Muscle layer of duodenum (tissue), 2 donors: ENCODE measurements at regions not wholly inside any gene's neighbourhood (a gene's known extent, or its start where the extent isn't known, plus 50 kb on each side); places are given as distances from the start of the nearest gene placed in this dataset.

Experiments
- H3K27ac ChIP-seq: one replicate; pipeline ENCODE4 v1.7.0; 2013; ENCODE audit warnings: mild to moderate bottlenecking, low read length
- H3K27me3 ChIP-seq: one replicate; pipeline ENCODE4 v1.7.0; 2013; ENCODE audit warnings: low read depth, mild to moderate bottlenecking, control low read depth, low read length
- H3K36me3 ChIP-seq, 2 donors: one replicate each; pipeline ENCODE4 v1.7.0; 2013; ENCODE audit warnings: low read length in 2 of 2, control low read depth in 1 of 2, mild to moderate bottlenecking in 1 of 2; ENCODE audit not compliant: insufficient read depth in 2 of 2, control insufficient read depth in 1 of 2
- H3K4me1 ChIP-seq, 2 donors: one replicate each; pipeline ENCODE4 v1.7.0; 2013; ENCODE audit warnings: low read length in 2 of 2, mild to moderate bottlenecking in 2 of 2, control low read depth in 1 of 2, moderate library complexity in 1 of 2; ENCODE audit not compliant: insufficient read depth in 2 of 2, control insufficient read depth in 1 of 2
- H3K4me3 ChIP-seq, 2 donors: one replicate each; pipeline ENCODE4 v1.7.0; 2013; ENCODE audit warnings: low read length in 2 of 2, low read depth in 1 of 2, mild to moderate bottlenecking in 1 of 2
- H3K9me3 ChIP-seq, 2 donors: one replicate each; pipeline ENCODE4 v1.7.0; 2013; ENCODE audit warnings: low read length in 2 of 2, control low read depth in 1 of 2, mild to moderate bottlenecking in 1 of 2; ENCODE audit not compliant: control insufficient read depth in 1 of 2
- donor health status: healthy.

DNA sequence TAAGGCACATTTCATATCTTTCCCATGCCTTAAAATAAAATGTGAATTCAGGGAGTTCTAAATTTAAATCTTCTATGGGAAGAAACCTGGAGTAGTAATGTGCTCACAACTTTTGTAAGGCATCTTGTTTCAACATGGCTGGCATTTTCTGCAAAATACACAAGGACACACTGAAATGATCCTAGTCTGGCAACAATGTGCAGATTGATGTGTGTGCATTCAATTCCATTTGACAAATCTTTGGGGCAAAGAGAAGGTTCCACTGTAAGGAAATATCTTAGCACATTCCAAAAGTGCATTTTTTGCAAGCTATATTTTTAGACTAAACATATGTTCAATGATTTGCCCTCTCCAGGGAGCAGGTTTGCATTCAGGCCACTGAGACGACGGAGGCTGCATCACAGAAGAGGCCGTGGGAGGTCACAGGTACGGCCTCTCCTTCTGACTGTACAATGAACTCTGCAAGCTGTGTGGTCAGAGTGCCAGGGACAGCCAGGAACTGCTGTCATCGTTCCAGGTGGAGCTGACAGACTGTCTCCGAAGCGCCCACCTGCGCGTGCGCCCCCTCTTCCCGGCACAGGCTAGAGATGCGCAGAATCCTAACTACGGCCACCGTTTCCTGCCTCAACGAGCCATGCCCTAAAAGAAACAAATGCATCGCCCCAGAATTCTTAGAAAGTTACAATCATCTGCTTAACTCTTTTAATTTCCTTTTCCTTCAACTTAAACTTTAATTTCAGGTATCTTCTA is 149.2 kb upstream of the POU3F3 start:
- no peak overlapping the region for H3K27ac ChIP-seq
- no peaks in the 10 kb centered on the region for H3K36me3 ChIP-seq
- H3K9me3 ChIP-seq, result no peaks in the 10 kb centered on the region
- no peaks in the 10 kb centered on the region for H3K27me3 ChIP-seq
- H3K4me3 ChIP-seq, result no peak overlapping the region
- no peaks in the 10 kb centered on the region for H3K4me1 ChIP-seq

DNA sequence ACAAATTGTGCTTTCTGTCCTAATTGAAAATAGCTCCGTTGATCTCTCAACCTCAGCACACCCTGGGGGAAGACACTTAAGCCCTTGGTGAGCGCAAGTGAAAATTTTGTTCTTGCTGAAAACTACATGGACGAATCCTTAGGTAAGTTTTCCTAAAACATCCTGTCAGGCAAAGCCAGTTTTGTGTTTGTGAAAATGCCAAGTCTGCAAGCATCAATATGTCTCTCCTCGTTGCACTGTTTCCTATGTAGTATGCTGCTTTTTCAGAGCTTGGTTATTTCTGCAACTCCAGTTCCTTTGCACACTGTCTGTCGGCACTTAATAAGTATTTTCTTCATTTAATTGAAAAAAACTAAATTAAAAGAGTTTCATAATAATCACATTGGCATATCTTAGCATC is 146.9 kb upstream of the POU3F3 start:
- H3K9me3 ChIP-seq, result no peaks in the 10 kb centered on the region
- H3K27me3 ChIP-seq, result no peaks in the 10 kb centered on the region
- H3K36me3 ChIP-seq, result no peaks in the 10 kb centered on the region
- H3K4me1 ChIP-seq, result no peaks in the 10 kb centered on the region
- H3K27ac ChIP-seq, result no peak overlapping the region
- H3K4me3 ChIP-seq, result no peak overlapping the region

DNA sequence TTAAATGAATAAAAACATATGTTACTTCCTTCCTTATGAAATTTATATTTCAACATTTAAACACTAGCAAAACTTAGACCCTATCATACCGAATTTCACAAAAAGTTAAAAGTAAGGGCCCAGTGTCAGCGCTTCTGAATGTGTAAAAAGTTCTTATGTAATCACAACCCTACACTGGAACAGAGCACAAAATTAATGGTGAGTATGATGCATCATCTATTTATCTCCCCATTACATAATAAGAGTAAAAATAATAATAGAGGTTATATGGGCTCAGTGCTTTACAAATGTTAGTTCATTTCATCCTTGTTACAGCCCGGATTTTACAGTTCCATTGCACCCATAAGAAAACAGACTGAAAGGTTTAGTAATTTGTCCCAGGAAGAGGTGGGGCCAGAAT is 144.9 kb upstream of the POU3F3 start:
- no peaks in the 10 kb centered on the region for H3K4me1 ChIP-seq
- no peak overlapping the region for H3K27ac ChIP-seq
- H3K36me3 ChIP-seq, result no peaks in the 10 kb centered on the region
- H3K4me3 ChIP-seq, result no peak overlapping the region
- H3K9me3 ChIP-seq, result no peaks in the 10 kb centered on the region
- no peaks in the 10 kb centered on the region for H3K27me3 ChIP-seq

DNA sequence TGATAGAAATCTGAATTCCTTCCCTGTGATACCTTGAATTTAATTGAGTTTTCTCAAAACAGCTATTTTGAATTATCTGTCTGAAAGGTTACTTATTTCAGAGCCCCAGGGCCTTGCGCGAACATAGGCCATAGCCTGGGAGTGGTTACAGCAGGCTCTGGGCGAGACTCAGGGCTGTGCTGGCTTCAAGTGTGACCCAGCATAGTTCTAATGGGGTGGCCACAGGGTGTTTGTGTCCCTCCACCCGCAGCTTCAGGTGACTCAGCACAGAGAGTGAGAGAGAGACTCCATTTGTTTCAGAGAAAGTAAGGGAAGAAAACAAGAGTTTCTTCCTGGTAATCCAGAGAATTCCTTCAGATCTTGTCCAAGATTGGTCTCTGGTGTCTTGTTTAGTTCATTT is 137.9 kb upstream of the POU3F3 start:
- no peaks in the 10 kb centered on the region for H3K27me3 ChIP-seq
- no peaks in the 10 kb centered on the region for H3K4me1 ChIP-seq
- no peak overlapping the region for H3K27ac ChIP-seq
- no peaks in the 10 kb centered on the region for H3K36me3 ChIP-seq
- H3K9me3 ChIP-seq, result no peaks in the 10 kb centered on the region
- H3K4me3 ChIP-seq, result no peak overlapping the region

DNA sequence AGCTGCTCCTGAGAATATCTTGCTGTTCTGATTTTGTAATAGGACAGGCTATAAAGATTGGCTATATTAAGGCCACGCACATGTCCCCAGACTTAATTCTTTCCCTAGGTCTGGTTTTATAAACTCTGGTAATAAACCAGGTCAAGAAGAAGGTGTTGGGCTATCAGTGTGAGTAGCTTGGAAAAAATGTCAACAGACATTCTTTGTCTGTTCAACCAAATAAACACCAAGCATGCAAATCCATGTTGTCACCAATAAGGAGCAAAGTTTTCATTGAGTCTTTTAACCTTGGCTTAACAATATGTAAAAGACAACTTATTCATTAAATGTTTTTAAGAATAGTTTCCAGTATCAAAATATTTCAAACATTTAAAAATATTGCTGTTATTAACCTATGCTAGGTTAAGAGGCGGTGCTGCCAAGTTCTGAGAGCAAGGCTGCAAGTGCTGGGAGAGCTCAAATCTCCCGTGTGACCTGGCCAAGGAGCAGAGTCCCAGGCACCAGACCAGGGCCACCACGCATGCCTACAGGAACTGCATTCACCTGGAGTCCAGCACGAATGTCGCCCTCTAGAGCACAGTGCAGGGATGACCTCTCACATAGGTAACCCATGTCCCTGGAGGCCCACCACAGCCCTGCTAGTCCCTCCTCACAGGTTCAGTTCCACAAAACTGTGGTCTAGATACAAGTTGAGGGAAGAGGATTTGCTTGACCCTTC is 120.5 kb upstream of the POU3F3 start:
- H3K4me1 ChIP-seq, result no peaks in the 10 kb centered on the region
- no peaks in the 10 kb centered on the region for H3K27me3 ChIP-seq
- H3K27ac ChIP-seq, result no peak overlapping the region

DNA sequence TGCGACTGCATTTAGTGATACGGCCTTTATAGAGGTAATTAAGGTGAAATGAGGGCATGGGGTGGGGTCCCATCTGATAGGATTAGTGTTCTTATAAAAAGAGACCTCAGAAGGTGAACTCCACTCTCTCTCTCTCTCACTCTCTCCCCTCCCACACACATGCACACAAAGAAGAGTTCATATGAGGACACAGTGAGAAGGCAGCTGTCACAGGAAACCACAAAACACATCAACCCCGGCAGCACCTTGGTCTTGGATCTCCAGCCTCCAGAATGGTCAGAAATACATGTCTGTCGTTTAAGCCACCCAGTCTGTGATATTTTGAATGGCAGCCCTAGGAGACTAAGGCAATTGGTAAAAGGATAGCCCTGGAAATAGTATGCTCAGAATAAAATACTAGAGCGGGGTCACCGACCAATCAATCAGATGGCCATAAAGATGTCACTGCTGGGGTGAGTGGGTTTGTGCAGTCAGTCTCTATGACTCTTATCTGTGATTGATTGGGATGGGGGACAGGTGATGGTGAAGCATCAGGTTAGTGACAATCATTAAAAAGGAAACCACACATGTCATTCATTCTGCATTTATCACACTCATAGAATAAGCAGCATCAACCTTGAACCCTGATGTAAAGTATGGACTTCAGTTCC is 118.9 kb upstream of the POU3F3 start:
- Histone ChIP-seq H3K4me3 (no peak overlapping the region), H3K4me1 (no peaks in the 10 kb centered on the region), H3K27ac (no peak overlapping the region), H3K27me3 (no peaks in the 10 kb centered on the region), H3K36me3 (no peaks in the 10 kb centered on the region), H3K9me3 (peaks cover 0 to 9% of the 10 kb centered on the region in 2 donors)

More for the DNA sequence above, 120.5 kb upstream of the POU3F3 start:
- Histone ChIP-seq H3K4me3 (no peak overlapping the region), H3K36me3 (no peaks in the 10 kb centered on the region), H3K9me3 (peaks cover 0 to 14% of the 10 kb centered on the region in 2 donors)

DNA sequence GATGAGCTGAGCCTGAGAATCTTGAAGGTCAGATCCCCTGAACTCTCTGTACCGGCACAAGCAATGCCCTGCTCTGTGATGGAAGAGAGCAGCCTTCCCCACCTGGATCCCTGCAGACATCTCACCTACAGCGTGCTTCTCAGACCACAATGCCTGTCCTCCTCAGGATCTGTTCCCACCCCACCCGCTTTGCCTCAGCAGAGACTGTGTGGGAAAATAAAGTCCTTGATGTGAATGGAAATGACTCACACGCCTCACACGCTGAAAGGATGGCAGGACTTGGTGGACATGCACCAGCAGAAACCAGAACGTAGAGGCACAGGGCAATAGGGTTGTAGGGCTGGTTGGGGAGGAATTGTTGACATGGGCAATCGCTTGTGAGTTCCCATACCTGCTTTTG is 117.9 kb upstream of the POU3F3 start:
- no peak overlapping the region for H3K4me3 ChIP-seq
- H3K27me3 ChIP-seq, result no peaks in the 10 kb centered on the region
- no peaks in the 10 kb centered on the region for H3K36me3 ChIP-seq
- H3K4me1 ChIP-seq, result no peaks in the 10 kb centered on the region
- peaks cover 0 to 5% of the 10 kb centered on the region in 2 donors for H3K9me3 ChIP-seq
- no peak overlapping the region for H3K27ac ChIP-seq

DNA sequence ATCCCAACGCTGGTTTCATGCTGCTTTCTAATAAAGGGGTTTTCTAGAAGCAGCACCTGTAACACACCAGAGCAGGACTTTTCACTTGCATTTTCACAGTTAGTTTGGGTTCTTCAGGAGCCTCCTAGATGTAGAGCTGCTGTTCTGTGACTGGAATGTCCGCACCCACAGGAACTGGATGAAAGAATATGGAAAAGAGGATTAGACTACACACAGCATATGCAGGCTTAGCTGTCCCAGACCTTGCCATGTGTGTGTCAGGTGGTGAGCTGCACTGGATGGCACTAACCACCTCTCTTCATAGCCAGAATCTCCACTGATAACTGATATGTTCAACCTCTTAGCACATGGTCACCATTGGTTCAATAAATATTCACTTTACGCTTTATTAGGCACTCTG is 112.1 kb upstream of the POU3F3 start:
- no peak overlapping the region for H3K4me3 ChIP-seq
- no peaks in the 10 kb centered on the region for H3K4me1 ChIP-seq
- no peak overlapping the region for H3K27ac ChIP-seq
- H3K9me3 ChIP-seq, result no peaks in the 10 kb centered on the region
- H3K27me3 ChIP-seq, result no peaks in the 10 kb centered on the region
- H3K36me3 ChIP-seq, result no peaks in the 10 kb centered on the region

DNA sequence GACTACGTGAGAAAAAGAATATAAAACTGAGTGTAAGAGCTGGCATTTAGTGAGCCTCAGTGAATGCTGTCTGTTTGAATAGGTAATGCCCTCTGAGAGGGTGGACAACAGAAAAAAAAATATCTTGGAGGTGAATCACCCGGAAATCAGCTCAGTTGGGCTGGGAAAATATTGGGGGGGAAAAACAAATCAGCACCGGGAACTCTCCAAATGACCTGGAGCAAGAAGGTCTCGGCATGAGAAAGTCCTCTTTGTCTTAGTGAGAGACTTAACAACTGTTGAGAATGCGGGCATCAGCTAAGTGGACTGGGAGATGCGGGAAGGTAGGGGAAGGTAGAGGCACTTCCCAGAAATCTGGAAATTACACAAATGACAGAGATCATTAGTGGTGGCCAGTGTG is 109.4 kb upstream of the POU3F3 start:
- no peaks in the 10 kb centered on the region for H3K27me3 ChIP-seq
- H3K36me3 ChIP-seq, result no peaks in the 10 kb centered on the region
- H3K9me3 ChIP-seq, result no peaks in the 10 kb centered on the region
- no peak overlapping the region for H3K27ac ChIP-seq
- no peaks in the 10 kb centered on the region for H3K4me1 ChIP-seq
- no peak overlapping the region for H3K4me3 ChIP-seq

DNA sequence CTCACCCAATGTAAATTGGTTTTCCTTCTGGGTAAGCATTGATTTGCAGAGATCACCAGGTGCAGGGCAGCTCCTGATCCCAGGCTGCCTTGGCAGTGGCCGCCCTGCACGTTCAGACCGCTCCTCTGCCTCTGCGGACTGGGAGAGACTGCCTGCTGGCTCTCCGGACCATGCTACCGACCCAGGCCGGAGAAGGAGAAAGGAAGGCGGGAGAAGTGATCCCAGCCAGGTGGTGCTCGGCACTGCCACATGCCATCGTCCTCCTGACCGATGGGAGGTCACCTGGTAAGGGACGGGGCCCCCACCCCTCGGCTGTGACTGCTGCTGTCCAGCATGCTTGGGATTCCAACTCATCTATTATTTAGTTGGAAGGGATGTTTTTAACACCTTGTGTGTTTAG is 108.1 kb upstream of the POU3F3 start:
- H3K9me3 ChIP-seq, result no peaks in the 10 kb centered on the region
- no peaks in the 10 kb centered on the region for H3K36me3 ChIP-seq
- no peak overlapping the region for H3K27ac ChIP-seq
- H3K27me3 ChIP-seq, result no peaks in the 10 kb centered on the region
- no peak overlapping the region for H3K4me3 ChIP-seq
- H3K4me1 ChIP-seq, result no peaks in the 10 kb centered on the region

DNA sequence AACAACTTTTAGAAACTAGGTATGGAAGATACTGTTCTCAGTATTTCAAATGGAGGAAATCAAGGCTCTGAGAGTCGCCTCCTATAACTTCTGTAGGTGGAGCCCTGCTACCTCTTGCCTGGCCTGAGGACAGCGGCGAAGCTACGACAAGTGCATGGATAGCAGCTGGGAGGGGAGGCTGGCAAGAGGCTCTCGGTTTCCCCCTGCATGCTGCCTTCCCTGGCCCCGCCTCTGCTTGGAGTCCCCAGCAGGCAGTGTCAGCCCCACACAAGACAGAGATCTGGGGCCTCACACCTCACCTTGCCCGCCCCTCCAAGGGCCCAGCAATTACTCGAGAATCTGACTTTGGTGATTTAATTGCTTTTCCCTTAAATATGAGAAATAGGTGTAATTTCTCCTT is 107.6 kb upstream of the POU3F3 start:
- H3K27me3 ChIP-seq, result no peaks in the 10 kb centered on the region
- no peaks in the 10 kb centered on the region for H3K36me3 ChIP-seq
- H3K4me1 ChIP-seq, result no peaks in the 10 kb centered on the region
- no peak overlapping the region for H3K27ac ChIP-seq
- no peak overlapping the region for H3K4me3 ChIP-seq
- no peaks in the 10 kb centered on the region for H3K9me3 ChIP-seq
